ENCODE measurements at regions not wholly inside any gene's neighbourhood (a gene's known extent, or its start where the extent isn't known, plus 50 kb on each side); places are given as distances from the start of the nearest gene placed in this dataset.

DNA sequence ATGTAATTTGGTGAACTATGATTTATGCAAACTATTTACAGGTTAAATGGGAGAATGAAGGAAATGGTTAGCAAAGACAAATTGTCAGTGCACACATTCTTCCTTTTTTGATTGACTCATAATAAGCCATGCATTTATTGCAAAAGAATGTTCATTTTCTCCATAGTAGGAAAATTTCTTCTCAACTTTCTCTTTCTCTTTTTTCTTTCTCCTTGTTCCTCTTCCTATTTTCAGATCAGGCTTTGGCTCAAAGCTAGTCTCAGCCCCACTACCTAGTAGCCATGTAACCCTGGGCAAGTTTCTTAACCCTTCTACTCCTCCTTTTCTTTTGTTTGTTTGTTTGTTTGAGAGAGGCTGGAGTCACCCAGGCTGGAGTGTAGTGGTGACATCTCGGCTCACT, 156.6 kb downstream of the PIK3R1 start:
- POLR2A ChIA-PET (ENCODE audit: low non-redundant PET) = no interaction called here
- CTCF ChIA-PET = no interaction called here
- DNase-seq (ENCODE audit: low spot score) = no peak
- Histone ChIP-seq H3K27me3 (replicated peaks; ENCODE audit: insufficient read depth, low read depth, low read length, poor library complexity) (no peaks in the 10 kb centered on the region), H3K36me3 (ENCODE audit: insufficient read depth, low read length, poor library complexity, severe bottlenecking) (no peaks in the 10 kb centered on the region), H3K4me3 (ENCODE audit: low read depth, low read length, poor library complexity, severe bottlenecking) (no peak overlapping the region), H3K27ac (ENCODE audit: low read depth, low read length, poor library complexity, severe bottlenecking) (no peak overlapping the region), H3K4me1 (ENCODE audit: insufficient read depth, low read length, poor library complexity, severe bottlenecking) (no peaks in the 10 kb centered on the region), H3K9me3 (ENCODE audit: low read depth, low read length, poor library complexity, severe bottlenecking) (no peaks in the 10 kb centered on the region)
- BruUV-seq (replicated peaks) = no TSS peak
- intact Hi-C loops (cut with micrococcal nuclease; ENCODE audit: unreplicated experiment) = no loop called here
- TF ChIP-seq EZH2 (IDR thresholded peaks at IDR 0.05; ENCODE audit: borderline replicate concordance, low read depth, low read length, poor library complexity, severe bottlenecking) = no peak

DNA sequence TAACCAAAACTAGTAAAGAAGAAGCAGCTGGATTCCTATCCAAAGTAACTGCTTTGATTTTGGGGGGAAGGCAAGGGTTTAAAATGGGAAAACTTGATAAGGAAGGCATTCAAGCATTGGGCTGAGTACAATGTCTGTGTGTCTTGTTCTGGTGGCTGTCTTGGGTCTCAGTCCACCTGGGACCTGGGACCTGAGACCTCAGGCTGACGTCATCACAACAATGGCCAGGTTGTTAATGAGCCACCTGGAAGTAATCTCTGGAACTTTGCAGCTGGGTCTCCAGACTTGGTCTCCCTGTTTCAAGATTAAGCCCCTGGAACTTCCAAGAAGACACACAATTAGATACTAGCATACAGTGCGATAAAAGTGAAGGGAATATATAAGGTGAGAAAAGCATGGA, 157.5 kb downstream of the PIK3R1 start:
- Histone ChIP-seq H3K4me1 (ENCODE audit: insufficient read depth, low read length, poor library complexity, severe bottlenecking) (no peaks in the 10 kb centered on the region), H3K27ac (ENCODE audit: low read depth, low read length, poor library complexity, severe bottlenecking) (no peak overlapping the region), H3K36me3 (ENCODE audit: insufficient read depth, low read length, poor library complexity, severe bottlenecking) (no peaks in the 10 kb centered on the region), H3K27me3 (replicated peaks; ENCODE audit: insufficient read depth, low read depth, low read length, poor library complexity) (no peaks in the 10 kb centered on the region), H3K9me3 (ENCODE audit: low read depth, low read length, poor library complexity, severe bottlenecking) (no peaks in the 10 kb centered on the region), H3K4me3 (ENCODE audit: low read depth, low read length, poor library complexity, severe bottlenecking) (no peak overlapping the region)
- DNase-seq (ENCODE audit: low spot score) = no peak
- TF ChIP-seq, protein P1, sequence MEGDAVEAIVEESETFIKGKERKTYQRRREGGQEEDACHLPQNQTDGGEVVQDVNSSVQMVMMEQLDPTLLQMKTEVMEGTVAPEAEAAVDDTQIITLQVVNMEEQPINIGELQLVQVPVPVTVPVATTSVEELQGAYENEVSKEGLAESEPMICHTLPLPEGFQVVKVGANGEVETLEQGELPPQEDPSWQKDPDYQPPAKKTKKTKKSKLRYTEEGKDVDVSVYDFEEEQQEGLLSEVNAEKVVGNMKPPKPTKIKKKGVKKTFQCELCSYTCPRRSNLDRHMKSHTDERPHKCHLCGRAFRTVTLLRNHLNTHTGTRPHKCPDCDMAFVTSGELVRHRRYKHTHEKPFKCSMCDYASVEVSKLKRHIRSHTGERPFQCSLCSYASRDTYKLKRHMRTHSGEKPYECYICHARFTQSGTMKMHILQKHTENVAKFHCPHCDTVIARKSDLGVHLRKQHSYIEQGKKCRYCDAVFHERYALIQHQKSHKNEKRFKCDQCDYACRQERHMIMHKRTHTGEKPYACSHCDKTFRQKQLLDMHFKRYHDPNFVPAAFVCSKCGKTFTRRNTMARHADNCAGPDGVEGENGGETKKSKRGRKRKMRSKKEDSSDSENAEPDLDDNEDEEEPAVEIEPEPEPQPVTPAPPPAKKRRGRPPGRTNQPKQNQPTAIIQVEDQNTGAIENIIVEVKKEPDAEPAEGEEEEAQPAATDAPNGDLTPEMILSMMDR (conservative IDR thresholded peaks at IDR 0.05; ENCODE audit: low read depth, low read length) = no peak
- TF ChIP-seq EZH2 (IDR thresholded peaks at IDR 0.05; ENCODE audit: borderline replicate concordance, low read depth, low read length, poor library complexity, severe bottlenecking) = no peak
- no TSS peak for BruUV-seq (replicated peaks)
- intact Hi-C loops (cut with micrococcal nuclease; ENCODE audit: unreplicated experiment) = no loop called here
- ChIA-PET POLR2A (ENCODE audit: low non-redundant PET) (no interaction called here), CTCF (no interaction called here)

DNA sequence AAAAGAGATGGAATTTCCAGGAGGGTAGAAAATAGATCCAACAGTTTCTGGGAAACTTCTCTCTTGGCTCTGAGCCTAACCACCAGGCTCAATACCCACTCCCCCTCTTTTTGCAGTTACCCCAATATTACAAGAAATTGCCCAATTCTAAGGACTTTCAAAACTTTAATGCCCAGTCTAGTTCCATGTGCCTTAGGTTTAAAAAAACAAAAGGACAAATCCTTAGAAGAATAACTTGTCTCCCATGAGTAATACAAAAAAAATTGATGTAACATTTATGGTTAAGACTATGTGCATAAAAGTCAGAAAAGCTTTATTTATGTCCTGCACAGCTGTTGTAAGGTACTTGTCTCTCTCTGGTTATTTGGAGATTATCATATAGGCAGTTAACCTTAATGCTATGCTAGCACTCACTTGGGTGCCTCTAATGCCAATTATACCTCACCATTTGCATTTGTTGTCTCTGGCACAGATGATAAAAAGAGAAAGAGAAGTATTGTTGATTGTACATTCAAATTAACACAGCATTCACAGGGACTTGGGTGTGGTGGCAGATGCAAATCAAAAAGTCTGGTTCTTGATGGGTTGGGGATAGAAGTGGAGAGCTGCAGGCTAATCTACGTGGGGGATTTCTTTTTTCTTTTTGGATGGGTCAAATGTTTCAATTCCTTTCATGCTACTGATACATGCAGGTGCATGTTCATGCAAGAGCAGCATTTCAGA, 159.4 kb downstream of the PIK3R1 start:
- BruUV-seq (replicated peaks) = no TSS peak
- H3K36me3 ChIP-seq (ENCODE audit: insufficient read depth, low read length, poor library complexity, severe bottlenecking) = no peaks in the 10 kb centered on the region
- CTCF ChIA-PET = no interaction called here
- H3K4me1 ChIP-seq (ENCODE audit: insufficient read depth, low read length, poor library complexity, severe bottlenecking) = no peaks in the 10 kb centered on the region
- H3K9me3 ChIP-seq (ENCODE audit: low read depth, low read length, poor library complexity, severe bottlenecking) = no peaks in the 10 kb centered on the region
- H3K27me3 ChIP-seq (replicated peaks; ENCODE audit: insufficient read depth, low read depth, low read length, poor library complexity) = no peaks in the 10 kb centered on the region
- intact Hi-C loops (cut with micrococcal nuclease; ENCODE audit: unreplicated experiment) = no loop called here
- no peak for TF ChIP-seq EZH2 (IDR thresholded peaks at IDR 0.05; ENCODE audit: borderline replicate concordance, low read depth, low read length, poor library complexity, severe bottlenecking)
- TF ChIP-seq, protein P1 (conservative IDR thresholded peaks at IDR 0.05; ENCODE audit: low read depth, low read length) = no peak
- no peak overlapping the region for H3K27ac ChIP-seq (ENCODE audit: low read depth, low read length, poor library complexity, severe bottlenecking)
- POLR2A ChIA-PET (ENCODE audit: low non-redundant PET) = no interaction called here
- H3K4me3 ChIP-seq (ENCODE audit: low read depth, low read length, poor library complexity, severe bottlenecking) = no peak overlapping the region
- peak; percentile 15 for DNase-seq (ENCODE audit: low spot score)

DNA sequence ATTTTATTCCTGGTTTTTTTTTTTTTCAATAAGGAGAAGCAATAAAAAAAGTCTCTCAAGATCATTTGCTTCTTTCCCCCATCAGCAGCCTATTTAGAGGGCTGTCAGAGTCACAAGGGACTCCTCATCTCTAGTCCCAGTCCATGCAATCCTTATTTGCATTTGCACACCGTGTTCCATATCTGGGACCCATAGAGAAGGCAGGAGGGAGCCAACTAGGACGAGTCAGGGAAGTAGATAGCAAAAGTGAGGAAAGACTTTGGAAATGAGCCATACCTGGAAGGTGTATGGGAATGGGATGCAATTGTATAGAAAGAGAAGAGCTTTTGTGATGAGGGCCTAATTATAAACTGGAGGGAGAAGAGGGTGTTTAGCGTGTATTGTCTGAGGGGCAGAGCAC, 160.0 kb downstream of the PIK3R1 start:
- no TSS peak for BruUV-seq (replicated peaks)

More for the DNA sequence above, 160.0 kb downstream of the PIK3R1 start:
- Histone ChIP-seq H3K27me3 (replicated peaks; ENCODE audit: insufficient read depth, low read depth, low read length, poor library complexity) (no peaks in the 10 kb centered on the region), H3K36me3 (ENCODE audit: insufficient read depth, low read length, poor library complexity, severe bottlenecking) (no peaks in the 10 kb centered on the region), H3K9me3 (ENCODE audit: low read depth, low read length, poor library complexity, severe bottlenecking) (no peaks in the 10 kb centered on the region), H3K4me3 (ENCODE audit: low read depth, low read length, poor library complexity, severe bottlenecking) (no peak overlapping the region), H3K4me1 (ENCODE audit: insufficient read depth, low read length, poor library complexity, severe bottlenecking) (no peaks in the 10 kb centered on the region), H3K27ac (ENCODE audit: low read depth, low read length, poor library complexity, severe bottlenecking) (no peak overlapping the region)
- CTCF ChIA-PET = no interaction called here
- intact Hi-C loops (cut with micrococcal nuclease; ENCODE audit: unreplicated experiment) = no loop called here
- TF ChIP-seq, protein P1 (conservative IDR thresholded peaks at IDR 0.05; ENCODE audit: low read depth, low read length) = no peak
- POLR2A ChIA-PET (ENCODE audit: low non-redundant PET) = no interaction called here
- DNase-seq (ENCODE audit: low spot score) = no peak

Data from A673 (cell line).